GM19239 (cell line): ENCODE measurements at regions not wholly inside any gene's neighbourhood (a gene's known extent, or its start where the extent isn't known, plus 50 kb on each side); places are given as distances from the start of the nearest gene placed in this dataset.
"Not testable (repeated sequence)": the region's sequence is repeated elsewhere in the genome, so short reads cannot be mapped to it uniquely, and the experiment has no call there.

Source experiments
- DNase-seq: peaks from one replicate; pipeline ENCODE4 v3.0.0; 2011; ENCODE audit warnings: low spot score; ENCODE audit not compliant: insufficient read length
- FAIRE-seq: peaks from 2 replicates; lab custom pipeline; 2011; peaks lifted over from hg19 to GRCh38; lab: Jason Lieb, UNC

- DNase-seq = no peak
- no peak for FAIRE-seq
Measured at GRCh38 chr2:228799208-228799588, 471.9 kb downstream of the PID1 start.

GRCh38 chr2:228798458-228799207 is 472.5 kb downstream of the PID1 start:
- DNase-seq (no peak), FAIRE-seq (no peak)

- no peak for DNase-seq
- FAIRE-seq = no peak
Measured at GRCh38 chr2:228796386-228796785, 474.7 kb downstream of the PID1 start.

DNA sequence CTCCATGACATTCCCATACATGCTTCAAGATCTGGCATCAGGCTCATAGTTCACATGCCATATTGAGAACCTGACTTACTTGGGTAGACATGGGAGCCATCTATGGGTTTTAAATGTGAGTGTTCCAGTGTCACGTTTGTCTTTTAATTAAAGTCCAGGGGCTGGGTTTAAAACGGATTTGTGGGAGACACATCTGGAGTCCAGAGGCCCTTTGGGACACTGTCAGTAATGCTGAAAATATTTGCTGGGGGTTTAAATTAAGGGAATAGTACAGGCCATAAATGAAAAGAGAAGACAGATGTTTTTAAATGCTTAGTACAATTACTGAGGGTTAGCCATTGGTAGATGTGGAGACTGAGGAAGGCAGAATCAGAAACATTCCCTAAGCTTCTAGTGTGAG is 478.0 kb downstream of the PID1 start:
- DNase-seq = no peak
- FAIRE-seq = no peak

DNA sequence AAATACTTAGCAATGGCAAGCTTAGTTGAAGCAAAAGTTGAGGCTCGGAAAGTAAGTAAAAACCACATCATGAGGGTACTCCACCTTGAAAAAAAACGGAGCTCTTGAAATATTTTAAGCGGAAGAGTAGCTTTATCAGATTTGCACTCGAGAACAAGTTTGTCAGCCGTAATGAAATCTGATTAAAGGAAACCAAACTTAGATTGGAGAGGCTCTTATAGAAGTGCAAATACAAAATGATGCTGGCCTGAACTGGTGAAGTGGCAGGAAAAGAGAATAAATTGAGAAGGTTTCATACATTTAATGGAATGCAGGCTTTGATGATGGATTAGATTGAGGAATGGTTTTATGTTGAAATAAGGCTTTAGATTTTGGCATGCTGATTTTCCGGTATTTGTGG is 484.2 kb downstream of the PID1 start:
- FAIRE-seq (no peak), DNase-seq (no peak)

DNA sequence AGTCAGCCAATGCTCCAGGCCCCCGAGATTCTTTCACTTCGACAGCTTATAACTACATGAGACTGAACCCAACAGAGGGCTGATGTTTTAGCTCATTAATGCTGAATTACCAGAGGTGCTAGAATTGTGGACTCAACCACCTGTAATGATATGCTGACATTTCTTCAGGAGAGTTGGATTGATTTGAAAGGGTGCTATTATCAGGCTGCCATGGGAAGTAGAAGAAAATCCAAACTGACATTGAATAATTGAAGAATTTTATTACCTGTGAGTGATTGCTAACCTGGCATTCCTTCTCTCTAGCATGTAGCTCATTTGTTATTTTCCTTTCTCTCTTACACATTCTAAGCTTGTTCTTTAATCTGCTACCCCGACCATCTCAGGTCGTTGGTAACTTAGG is 488.8 kb downstream of the PID1 start:
- DNase-seq (no peak), FAIRE-seq (no peak)

DNA sequence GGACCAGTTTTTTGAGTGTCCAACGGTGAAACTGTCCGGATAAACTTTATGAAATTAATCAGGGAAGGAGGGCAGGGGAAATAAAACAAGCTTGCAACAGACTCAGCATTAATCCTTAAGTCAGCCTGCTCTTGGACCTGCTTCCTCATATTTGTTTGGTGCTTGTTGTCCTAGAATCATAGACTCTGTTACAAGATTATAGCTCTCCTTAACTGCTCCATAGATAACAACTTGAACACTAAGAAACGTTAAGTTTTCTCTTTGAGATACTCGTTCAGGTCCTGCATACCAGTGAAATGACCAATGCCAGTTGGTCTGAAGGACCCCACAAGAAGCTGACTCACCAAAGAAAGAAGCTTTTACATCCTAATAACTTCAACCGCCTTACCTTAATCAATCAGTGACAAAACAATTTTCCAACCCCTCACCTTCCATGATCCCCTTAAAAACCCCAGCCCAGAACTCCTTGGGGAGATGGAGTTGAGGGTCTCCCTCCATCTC is 493.2 kb downstream of the PID1 start:
- DNase-seq (no peak), FAIRE-seq (no peak)

DNA sequence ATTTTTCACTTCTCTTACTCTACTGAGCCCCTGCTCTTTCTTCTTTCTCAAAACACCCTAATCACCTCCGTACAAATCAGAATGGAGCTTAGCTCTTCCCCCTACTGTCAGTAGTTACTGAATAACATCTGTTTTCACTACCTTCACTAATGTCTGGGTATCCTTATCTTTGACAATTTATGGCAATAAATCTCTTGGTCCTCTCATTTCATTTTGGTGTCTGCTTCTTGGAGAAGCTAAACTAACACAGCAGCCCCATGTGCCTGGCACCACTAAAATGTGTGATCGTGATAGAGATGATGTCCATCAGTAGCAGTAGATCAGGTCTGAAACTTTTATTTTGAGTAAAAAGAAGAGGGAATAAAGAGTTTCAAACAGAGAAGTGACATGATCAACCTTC is 496.5 kb downstream of the PID1 start:
- DNase-seq = no peak
- no peak for FAIRE-seq

DNA sequence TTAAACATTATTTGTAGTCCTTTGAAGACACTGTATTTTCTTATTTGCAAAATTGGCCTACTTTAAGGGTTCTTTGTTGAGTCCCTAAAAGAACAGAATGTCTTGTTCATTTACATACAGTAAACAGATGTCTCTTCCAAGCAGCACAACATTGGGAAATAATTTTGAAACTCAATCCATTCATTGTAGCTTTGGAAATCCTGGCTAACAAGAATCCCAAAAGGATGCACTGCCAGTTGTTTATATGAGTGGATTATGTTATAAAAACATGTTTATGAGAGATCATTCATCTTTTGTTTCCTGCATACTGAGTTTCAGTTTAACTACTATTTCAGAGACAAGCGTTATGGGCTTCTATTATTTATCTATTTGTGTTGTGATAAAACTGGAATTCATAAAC is 499.3 kb downstream of the PID1 start:
- FAIRE-seq = no peak
- DNase-seq = no peak

GRCh38 chr2:228771315-228771714 is 499.8 kb downstream of the PID1 start:
- no peak for FAIRE-seq
- no peak for DNase-seq

DNA sequence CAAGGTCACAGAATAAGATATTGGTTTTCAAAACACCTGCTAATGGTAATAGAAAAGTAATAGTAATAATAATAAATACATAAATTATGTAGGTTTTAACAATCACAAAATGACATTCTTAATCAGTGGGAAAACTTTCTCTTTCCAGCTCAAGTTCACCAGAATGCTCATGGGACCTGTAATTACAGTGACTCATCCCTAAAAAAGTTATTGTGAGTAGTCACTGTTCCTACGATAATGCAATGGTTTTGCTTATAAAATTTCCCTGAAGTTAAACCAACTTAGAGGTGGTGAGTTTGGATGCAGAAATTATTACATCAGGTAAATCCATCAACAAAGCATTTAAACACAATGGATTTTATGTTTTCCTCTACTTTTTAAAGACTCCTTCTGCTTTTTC is 502.3 kb downstream of the PID1 start:
- no peak for FAIRE-seq
- no peak for DNase-seq

DNA sequence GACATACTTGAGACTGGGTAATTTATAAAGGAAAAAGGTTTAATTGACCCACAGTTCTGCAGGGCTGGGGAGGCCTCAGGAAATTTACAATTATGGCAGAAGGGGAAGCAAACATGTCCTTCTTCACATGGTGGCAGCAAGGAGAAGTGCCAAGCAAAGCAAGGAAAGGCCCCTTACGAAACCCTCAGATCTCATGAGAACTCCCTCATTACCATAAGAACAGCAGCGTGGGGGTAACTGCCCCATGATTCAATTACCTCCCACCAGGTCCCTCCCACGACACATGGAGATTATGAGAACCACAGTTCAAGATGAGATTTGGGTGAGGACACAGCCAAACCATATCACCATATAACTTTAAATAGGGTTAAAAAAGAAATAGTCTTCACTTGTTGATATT is 502.9 kb downstream of the PID1 start:
- not testable (repeated sequence) for FAIRE-seq, DNase-seq

DNA sequence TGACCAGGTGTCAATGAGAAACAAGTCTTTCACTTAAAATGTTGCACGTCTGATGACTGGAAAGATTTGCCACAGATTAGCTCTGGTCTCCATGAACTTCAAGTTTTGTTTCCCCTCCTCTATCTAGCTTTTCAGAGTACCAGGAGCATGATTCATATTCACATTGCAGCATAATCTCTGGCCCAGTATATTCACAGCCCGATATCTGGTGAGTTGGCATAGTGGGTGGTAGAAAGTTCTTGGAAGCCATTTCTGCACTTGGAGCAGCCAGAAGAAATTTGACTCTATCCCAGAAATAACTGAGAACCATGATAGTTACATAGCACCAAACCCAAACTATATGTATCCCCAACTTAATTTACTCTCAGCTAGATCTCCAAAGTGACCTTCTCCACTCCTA is 503.9 kb downstream of the PID1 start:
- FAIRE-seq (no peak), DNase-seq (no peak)

- DNase-seq = no peak
- no peak for FAIRE-seq
Measured at GRCh38 chr2:228763379-228763981, 507.6 kb downstream of the PID1 start.

GRCh38 chr2:228762565-228762964 is 508.5 kb downstream of the PID1 start:
- DNase-seq = no peak
- FAIRE-seq = no peak

- not testable (repeated sequence) for DNase-seq, FAIRE-seq
Measured at GRCh38 chr2:228755661-228756060, 515.4 kb downstream of the PID1 start.

GRCh38 chr2:228747483-228747882 is 523.6 kb downstream of the PID1 start:
- FAIRE-seq = no peak
- no peak for DNase-seq

DNA sequence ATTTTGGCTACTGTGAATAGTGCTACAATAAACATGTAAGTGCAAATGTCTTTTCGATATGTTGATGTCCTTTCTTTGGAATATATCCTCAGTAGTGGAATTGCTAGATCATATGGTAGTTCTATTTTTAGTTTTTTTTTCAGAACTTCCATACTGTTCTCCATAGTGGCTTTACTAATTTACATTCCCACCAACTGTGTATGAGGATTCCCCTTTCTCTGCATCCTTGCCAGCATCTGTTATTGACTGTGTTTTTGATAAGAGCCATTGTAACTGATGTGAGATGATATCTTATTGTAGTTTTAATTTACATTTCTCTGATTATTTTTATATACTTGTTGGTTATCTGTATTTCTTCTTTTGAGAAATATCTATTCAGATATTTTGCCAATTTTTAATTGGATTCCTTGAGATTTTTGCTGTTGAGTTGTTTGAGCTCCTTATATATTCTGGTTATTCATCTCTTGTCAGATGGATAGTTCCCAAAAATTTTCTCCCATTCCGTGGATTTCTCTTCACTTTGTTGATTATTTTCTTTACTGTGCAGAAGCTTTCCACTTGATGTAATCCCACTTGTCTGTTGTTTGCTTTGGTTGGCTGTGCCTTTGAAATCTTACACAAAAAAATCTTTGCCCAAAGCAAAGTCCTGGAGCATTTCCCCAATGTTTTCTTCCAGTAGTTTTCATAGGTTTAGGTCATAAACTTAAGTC is 532.3 kb downstream of the PID1 start:
- DNase-seq (no peak), FAIRE-seq (no peak)

- FAIRE-seq = no peak
- no peak for DNase-seq
Measured at GRCh38 chr2:228735697-228736096, 535.4 kb downstream of the PID1 start.

GRCh38 chr2:228731517-228731916 is 539.6 kb downstream of the PID1 start:
- DNase-seq (no peak), FAIRE-seq (no peak)

DNA sequence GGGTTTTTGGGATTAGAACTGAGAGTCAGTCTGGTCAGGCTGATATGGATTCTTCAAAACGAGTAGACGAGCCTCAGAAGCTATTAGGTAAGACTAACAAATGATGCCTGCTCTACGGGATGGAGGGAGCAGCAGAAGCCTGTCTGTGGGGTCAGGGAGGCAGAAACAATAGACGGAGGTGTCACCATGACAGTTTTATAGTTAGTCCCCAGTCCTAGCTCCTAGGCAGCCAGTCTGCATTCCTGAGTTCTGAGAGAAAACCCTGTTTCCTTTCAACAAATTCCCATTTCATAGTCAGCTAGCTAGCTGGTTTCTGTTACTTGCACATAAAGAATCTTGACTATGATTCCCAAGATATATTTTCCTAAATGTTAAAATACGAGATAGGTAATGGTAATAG is 542.1 kb downstream of the PID1 start:
- no peak for DNase-seq
- no peak for FAIRE-seq
